H1 (cell line): ENCODE measurements at regions not wholly inside any gene's neighbourhood (a gene's known extent, or its start where the extent isn't known, plus 50 kb on each side); places are given as distances from the start of the nearest gene placed in this dataset.

Experiments used
- ATF2 ChIP-seq: IDR thresholded peaks from 2 replicates; pipeline ENCODE4 v1.6.1; 2012; ENCODE audit warnings: low read length, inconsistent platforms
- KDM5A ChIP-seq: fragments of 200-600 bp; IDR thresholded peaks from 2 replicates; pipeline ENCODE4 v1.7.1; 2012; ENCODE audit warnings: mild to moderate bottlenecking, low read length, inconsistent platforms, mixed read lengths
- TCF12 ChIP-seq: IDR thresholded peaks from 2 replicates; pipeline ENCODE4 v1.6.1; 2011; ENCODE audit warnings: low read depth, mild to moderate bottlenecking, low read length

- no peak for TF ChIP-seq ATF2
- TF ChIP-seq KDM5A = no peak
- no peak for TF ChIP-seq TCF12
Measured at GRCh38 chr10:3430501-3430900, 257.9 kb upstream of the PITRM1 start (continued).
